ENCODE measurements at regions not wholly inside any gene's neighbourhood (a gene's known extent, or its start where the extent isn't known, plus 50 kb on each side); places are given as distances from the start of the nearest gene placed in this dataset.

- no peak overlapping the region for H3K27ac ChIP-seq (ENCODE audit: extremely low read depth, low read depth, low read length)
- TF ChIP-seq ZNF274 (IDR thresholded peaks at IDR 0.05; ENCODE audit: low read length) (no peak), ZNF274 (tag by site-specific recombination; IDR thresholded peaks at IDR 0.05; ENCODE audit: borderline replicate concordance) (no peak), ZIC2 (tag by site-specific recombination; IDR thresholded peaks at IDR 0.05) (no peak), WT1 (tag by site-specific recombination; IDR thresholded peaks at IDR 0.05) (no peak), REST (tag by site-specific recombination; IDR thresholded peaks at IDR 0.05) (no peak), ZNF677 (tag by site-specific recombination; IDR thresholded peaks at IDR 0.05) (no peak), ZNF544 (tag by site-specific recombination; IDR thresholded peaks at IDR 0.05) (no peak), BCL6B (tag by site-specific recombination; IDR thresholded peaks at IDR 0.05) (no peak), ZNF830 (tag by site-specific recombination; IDR thresholded peaks at IDR 0.05; ENCODE audit: low read depth) (no peak), ZNF639 (tag by site-specific recombination; IDR thresholded peaks at IDR 0.05) (no peak), ZNF239 (tag by site-specific recombination; IDR thresholded peaks at IDR 0.05) (no peak), ZNF202 (tag by site-specific recombination; IDR thresholded peaks at IDR 0.05; ENCODE audit: borderline replicate concordance) (no peak), ZNF423 (tag by site-specific recombination; IDR thresholded peaks at IDR 0.05) (no peak), ZNF350 (tag by site-specific recombination; IDR thresholded peaks at IDR 0.05) (no peak), PRDM10 (tag by site-specific recombination; IDR thresholded peaks at IDR 0.05) (no peak), ZNF416 (tag by site-specific recombination; IDR thresholded peaks at IDR 0.05) (no peak), ZNF560 (tag by site-specific recombination; IDR thresholded peaks at IDR 0.05; ENCODE audit: borderline replicate concordance) (no peak), ZNF148 (tag by site-specific recombination; IDR thresholded peaks at IDR 0.05; ENCODE audit: borderline replicate concordance) (no peak), ZNF335 (tag by site-specific recombination; conservative IDR thresholded peaks at IDR 0.05) (no peak), ZSCAN30 (tag by site-specific recombination; IDR thresholded peaks at IDR 0.05) (no peak)
- CTCF ChIA-PET: no interaction called here
- no peaks in the 10 kb centered on the region for H3K36me3 ChIP-seq (ENCODE audit: control insufficient read depth in 2 of 2, insufficient read depth in 1 of 2, low read length in 2 of 2)
- no peaks in the 10 kb centered on the region for H3K4me1 ChIP-seq (ENCODE audit: control insufficient read depth, insufficient read depth, low read length)
- POLR2A ChIA-PET: no interaction called here
- no peak overlapping the region for H3K4me3 ChIP-seq (ENCODE audit: low read depth, low read length)
- no peaks in the 10 kb centered on the region for H3K9me3 ChIP-seq (ENCODE audit: control insufficient read depth, insufficient read depth, low read depth, low read length)
Observed at GRCh38 chr1:78401148-78401547, 89.6 kb upstream of the PTGFR start.

Measured in HEK293 (cell line).